GM06990 (cell line): ENCODE measurements at regions not wholly inside any gene's neighbourhood (a gene's known extent, or its start where the extent isn't known, plus 50 kb on each side); places are given as distances from the start of the nearest gene placed in this dataset.

ENCODE experiments used
- DNase-seq: peaks from one replicate; pipeline ENCODE4 v3.0.0-alpha.2; 2011; ENCODE audit not compliant: insufficient read length; ENCODE audit errors: extremely low read depth
- H3K27me3 ChIP-seq: replicated peaks from 2 replicates; pipeline ENCODE4 v1.6.0; 2011; ENCODE audit warnings: low read length; ENCODE audit not compliant: control insufficient read depth, insufficient read depth
- H3K36me3 ChIP-seq: 2 replicates; pipeline ENCODE4 v1.5.1; 2011; ENCODE audit warnings: low read length; ENCODE audit not compliant: control insufficient read depth, insufficient read depth
- H3K4me3 ChIP-seq: replicated peaks from 2 replicates; pipeline ENCODE4 v1.5.1; 2011; ENCODE audit warnings: low read depth, mild to moderate bottlenecking, control low read depth, low read length
- TF ChIP-seq, protein P1 (sequence below): IDR thresholded peaks from 2 replicates; pipeline ENCODE4 v1.5.1; 2011; ENCODE audit warnings: low read length, control low read depth, mild to moderate bottlenecking, inconsistent platforms; ENCODE audit not compliant: insufficient read depth, poor library complexity, severe bottlenecking

DNA sequence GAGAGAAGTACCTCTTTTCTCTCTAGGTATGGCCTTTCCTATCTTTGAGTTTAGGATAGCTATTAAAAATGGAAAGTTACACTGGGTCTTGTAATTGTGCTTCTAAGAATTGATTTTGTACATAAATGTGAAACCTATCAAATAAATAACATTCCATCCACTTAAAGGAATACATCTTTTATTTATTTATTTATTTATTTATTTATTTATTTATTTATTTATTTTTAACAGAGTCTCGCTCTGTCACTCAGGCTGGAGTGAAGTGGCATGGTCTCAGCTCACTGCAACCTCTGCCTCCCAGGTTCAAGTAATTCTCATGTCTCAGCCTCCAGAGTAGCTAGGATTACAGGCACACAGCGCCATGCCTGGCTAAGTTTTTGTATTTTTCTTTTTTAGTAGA, 1114.0 kb upstream of the EEF2KMT start:
- no peak overlapping the region for H3K4me3 ChIP-seq
- no peak for DNase-seq
- H3K36me3 ChIP-seq: no peaks in the 10 kb centered on the region
- no peaks in the 10 kb centered on the region for H3K27me3 ChIP-seq
- TF ChIP-seq, protein P1, sequence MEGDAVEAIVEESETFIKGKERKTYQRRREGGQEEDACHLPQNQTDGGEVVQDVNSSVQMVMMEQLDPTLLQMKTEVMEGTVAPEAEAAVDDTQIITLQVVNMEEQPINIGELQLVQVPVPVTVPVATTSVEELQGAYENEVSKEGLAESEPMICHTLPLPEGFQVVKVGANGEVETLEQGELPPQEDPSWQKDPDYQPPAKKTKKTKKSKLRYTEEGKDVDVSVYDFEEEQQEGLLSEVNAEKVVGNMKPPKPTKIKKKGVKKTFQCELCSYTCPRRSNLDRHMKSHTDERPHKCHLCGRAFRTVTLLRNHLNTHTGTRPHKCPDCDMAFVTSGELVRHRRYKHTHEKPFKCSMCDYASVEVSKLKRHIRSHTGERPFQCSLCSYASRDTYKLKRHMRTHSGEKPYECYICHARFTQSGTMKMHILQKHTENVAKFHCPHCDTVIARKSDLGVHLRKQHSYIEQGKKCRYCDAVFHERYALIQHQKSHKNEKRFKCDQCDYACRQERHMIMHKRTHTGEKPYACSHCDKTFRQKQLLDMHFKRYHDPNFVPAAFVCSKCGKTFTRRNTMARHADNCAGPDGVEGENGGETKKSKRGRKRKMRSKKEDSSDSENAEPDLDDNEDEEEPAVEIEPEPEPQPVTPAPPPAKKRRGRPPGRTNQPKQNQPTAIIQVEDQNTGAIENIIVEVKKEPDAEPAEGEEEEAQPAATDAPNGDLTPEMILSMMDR: no peak

DNA sequence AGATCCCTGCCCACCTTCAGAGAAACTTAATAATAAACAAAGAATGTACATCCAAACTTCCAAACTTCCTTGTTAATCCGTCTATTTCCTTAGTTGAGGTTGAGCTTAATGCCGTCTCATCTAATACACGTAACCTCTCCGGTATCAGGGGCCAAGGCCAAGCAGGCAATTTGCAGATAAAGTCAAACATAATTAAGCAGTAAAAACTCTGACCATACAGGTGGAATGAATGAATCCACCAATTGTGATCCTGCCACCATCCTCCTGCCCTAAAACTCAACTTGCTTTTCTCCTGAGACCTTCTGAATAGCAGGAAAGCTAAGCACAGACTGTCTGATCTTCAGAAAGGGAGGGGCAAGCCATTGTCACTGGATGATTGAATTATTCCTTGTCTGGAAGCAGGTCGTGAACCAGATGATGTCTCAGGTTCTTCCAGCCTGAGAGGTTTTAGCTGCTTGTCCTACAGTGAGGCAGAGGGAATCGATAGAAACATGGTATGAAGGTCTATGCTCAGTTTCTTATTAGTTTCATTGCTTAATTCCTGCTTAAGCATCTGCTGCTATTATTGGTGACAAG, 1111.8 kb upstream of the EEF2KMT start:
- Histone ChIP-seq H3K36me3 (no peaks in the 10 kb centered on the region), H3K27me3 (no peaks in the 10 kb centered on the region), H3K4me3 (no peak overlapping the region)
- no peak for DNase-seq
- TF ChIP-seq, protein P1: no peak

DNA sequence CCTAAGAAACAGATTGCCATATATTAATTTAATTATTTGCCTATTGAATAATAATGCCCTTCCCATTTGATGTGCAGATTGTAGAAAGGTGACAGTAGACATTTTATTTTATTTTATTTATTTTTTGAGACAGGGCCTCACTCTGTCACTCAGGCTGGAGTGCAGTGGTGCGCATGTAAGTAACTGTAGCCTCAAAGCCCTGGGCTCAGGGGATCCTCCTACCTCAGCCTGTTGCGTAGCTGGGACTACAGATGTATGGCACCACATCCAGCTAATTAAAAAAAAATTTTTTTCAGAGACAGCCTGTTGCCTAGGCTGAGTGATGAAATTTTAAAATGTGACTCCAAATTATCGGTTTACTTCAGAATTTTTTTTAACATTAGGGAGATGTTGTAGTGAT, 1110.0 kb upstream of the EEF2KMT start:
- H3K4me3 ChIP-seq: no peak overlapping the region
- TF ChIP-seq, protein P1: no peak
- no peaks in the 10 kb centered on the region for H3K36me3 ChIP-seq
- DNase-seq: no peak
- H3K27me3 ChIP-seq: no peaks in the 10 kb centered on the region

DNA sequence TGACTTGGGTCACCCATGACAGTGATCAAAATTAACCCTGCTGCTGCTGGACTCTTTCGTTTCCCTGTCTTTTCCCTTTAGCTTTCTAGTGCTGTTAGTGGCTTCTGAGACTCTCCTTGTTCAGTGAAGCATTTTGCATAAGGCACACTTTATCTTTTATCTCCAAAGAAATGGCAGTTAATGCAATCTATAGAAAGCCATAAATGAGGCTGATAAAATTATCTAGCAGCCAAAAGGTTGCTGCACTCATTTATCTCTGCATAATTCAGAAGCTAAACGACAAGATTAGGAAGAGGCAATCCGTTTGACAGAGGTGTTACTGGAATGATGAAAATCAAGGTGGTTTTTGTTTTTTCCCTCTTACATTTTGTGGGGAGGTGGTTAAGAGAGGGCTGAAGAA, 1109.5 kb upstream of the EEF2KMT start:
- TF ChIP-seq, protein P1: no peak
- no peaks in the 10 kb centered on the region for H3K27me3 ChIP-seq
- no peak overlapping the region for H3K4me3 ChIP-seq
- no peak for DNase-seq
- H3K36me3 ChIP-seq: no peaks in the 10 kb centered on the region

DNA sequence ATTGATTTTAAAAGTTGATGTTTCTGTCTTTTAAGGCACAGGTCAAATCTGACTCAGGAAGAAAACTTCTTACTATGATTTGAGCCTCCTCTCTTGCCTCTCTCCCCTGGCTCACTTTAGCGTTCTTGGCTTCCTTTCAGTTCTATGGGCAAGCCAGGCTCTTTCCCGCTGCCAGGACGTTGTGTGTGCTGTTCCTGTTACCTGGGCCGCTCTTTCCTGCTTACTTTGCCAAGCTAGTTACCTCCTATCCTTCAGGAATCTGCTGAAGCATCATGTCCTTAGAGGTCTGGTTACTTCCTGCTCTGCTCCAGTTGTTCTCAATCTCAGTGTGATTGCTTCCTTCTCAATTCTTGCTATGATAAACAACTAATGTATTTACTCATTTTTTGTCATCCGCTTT, 1108.5 kb upstream of the EEF2KMT start:
- Histone ChIP-seq H3K4me3 (no peak overlapping the region), H3K27me3 (no peaks in the 10 kb centered on the region), H3K36me3 (no peaks in the 10 kb centered on the region)
- no peak for DNase-seq
- TF ChIP-seq, protein P1: no peak

DNA sequence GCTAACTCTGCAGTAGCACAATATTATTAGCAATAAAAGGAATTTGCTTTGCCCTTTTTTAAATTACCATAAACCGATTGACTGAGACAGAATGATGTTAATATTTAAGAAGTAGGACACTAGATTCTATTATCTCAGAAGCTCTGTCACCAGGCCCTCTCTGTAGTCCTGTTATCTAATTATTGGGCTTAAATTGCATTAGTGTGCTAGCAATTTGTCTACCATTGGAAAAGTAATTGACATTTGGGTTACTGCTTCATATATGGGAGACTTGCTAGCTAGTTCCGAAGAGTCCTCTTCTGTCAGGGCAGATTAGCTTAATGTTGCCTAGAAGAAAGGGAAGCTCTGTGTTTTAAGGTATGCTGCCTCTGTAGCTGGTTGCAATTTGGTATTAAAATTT, 1107.3 kb upstream of the EEF2KMT start:
- no peaks in the 10 kb centered on the region for H3K27me3 ChIP-seq
- no peak for DNase-seq
- H3K36me3 ChIP-seq: no peaks in the 10 kb centered on the region
- H3K4me3 ChIP-seq: no peak overlapping the region
- TF ChIP-seq, protein P1: no peak
